GM19099 (cell line): ENCODE measurements at regions not wholly inside any gene's neighbourhood (a gene's known extent, or its start where the extent isn't known, plus 50 kb on each side); places are given as distances from the start of the nearest gene placed in this dataset.

Experiments
- POLR2A ChIP-seq: IDR thresholded peaks from 3 replicates; pipeline ENCODE4 v1.6.1; 2011; ENCODE audit warnings: low read depth; ENCODE audit not compliant: insufficient read length; ENCODE audit errors: extremely low read depth

DNA sequence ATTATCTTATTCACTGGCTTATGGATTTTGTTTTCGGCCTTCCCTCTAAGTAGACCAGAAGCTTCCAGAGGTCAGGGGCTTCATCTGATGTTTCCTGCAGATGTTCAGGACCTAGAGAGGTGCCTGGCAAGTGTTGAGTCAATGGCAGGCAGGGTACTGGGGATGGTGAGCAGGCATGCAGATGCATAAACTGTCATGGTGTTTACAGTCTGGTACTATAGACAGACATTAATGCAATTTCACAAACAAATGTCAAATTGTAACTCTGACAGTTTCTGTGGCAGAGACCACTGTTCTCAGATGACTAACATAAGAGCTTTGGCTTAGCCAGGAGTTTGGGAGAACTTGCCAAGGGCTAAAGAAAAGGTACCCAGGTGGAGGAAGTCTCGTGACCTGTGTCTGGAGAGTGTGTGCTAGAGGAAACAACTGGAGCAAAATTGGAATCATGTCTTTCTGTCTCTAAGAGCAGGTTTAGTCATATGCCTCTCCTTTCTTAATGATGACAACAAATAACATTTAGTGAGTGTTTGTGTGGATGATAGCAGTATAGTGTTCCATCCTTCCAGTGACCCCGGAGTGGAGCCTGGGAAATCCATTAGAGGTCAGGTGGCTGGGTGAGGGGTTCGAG, 53.7 kb upstream of the TRAK1 start:
- TF ChIP-seq POLR2A = no peak

GRCh38 chr3:42036483-42036823, 54.7 kb upstream of the TRAK1 start:
- TF ChIP-seq POLR2A = no peak

- TF ChIP-seq POLR2A = no peak
Measured at GRCh38 chr3:42035816-42036482, 55.2 kb upstream of the TRAK1 start.

DNA sequence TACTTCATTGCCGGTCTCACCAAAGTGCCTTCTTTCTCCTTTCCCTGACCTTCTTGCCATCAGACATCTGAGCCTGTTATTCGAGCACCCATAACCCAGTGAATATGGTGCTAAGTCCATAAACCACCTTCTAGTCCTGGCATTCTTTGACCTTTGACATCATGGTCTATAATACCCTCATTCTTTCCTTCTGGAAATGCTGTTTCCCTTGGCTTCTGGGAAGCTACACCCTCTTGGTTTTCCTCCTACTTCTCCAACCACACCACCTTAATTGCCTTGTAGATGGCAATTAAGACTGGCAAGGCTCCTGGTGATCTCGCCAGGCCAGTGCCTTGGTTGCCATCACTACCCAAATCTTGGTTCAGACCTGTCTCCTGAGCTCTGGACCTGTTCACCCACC, 56.1 kb upstream of the TRAK1 start:
- TF ChIP-seq POLR2A = no peak

GRCh38 chr3:42033741-42034140, 57.4 kb upstream of the TRAK1 start:
- TF ChIP-seq POLR2A = no peak

GRCh38 chr3:42032693-42033349, 58.3 kb upstream of the TRAK1 start:
- TF ChIP-seq POLR2A = no peak

- TF ChIP-seq POLR2A = no peak
Measured at GRCh38 chr3:42031808-42032480, 59.2 kb upstream of the TRAK1 start.

GRCh38 chr3:42028474-42028873, 62.7 kb upstream of the TRAK1 start:
- TF ChIP-seq POLR2A = no peak

GRCh38 chr3:42027571-42027970, 63.6 kb upstream of the TRAK1 start:
- TF ChIP-seq POLR2A = no peak

DNA sequence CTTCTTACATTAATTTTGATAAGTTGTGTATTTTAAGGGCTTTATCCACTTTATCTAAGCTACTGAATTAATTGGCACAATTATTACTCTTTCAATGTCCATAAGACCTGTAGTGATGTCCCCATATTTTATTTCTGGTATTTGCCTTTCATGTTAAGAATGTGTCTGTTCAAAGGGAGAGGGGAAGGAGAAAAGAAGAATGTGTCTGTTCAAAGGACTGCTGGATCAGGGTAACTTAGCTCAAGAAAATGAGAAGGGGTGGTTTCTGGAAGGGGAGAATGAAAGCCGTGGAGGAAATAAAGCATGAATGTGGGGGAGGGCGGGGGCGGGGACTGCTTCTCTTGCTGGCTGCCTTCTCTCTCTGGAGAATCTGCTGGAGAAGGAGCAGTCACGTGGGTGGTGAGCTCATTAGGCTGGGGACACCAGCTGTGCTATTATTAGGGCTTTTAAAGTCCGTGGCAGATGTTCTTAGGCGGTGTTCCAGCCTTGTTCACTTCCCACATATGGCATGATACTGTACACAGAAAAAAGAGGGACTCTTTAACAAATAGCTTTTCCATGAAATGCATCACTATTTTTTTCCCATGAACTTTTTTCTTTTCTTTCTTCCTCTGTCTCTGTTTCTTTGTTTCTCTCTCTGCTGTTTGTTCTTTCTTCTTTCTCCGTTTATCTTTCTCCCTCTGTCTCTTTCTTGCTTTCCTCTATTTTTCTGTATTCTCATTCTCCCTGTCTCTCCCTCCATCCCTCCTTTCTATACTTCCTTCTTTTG, 63.7 kb upstream of the ULK4 start:
- TF ChIP-seq POLR2A = no peak

- no peak for TF ChIP-seq POLR2A
Measured at GRCh38 chr3:42024591-42025351, 62.9 kb upstream of the ULK4 start.

GRCh38 chr3:42023380-42023779, 61.5 kb upstream of the ULK4 start:
- no peak for TF ChIP-seq POLR2A

DNA sequence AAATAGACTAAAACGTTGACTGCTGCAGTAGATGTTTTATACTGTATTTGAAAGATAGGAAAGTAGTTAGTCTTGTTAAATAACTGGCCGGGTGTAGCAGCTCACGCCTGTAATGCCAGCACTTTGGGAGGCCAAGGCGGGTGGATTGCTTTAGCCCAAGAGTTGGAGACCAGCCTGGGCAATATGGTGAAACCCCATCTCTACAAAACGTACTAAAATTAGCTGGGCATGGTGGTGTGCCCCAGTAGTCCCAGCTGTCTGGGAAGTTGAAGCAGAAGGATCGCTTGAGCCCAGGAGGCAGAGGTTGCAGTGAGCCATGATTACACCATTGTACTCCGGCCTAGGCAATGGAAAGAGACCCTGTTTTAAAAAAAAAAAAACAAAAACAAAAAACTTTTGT, 60.5 kb upstream of the ULK4 start:
- TF ChIP-seq POLR2A = no peak

GRCh38 chr3:42020684-42021307, 58.9 kb upstream of the ULK4 start:
- no peak for TF ChIP-seq POLR2A
